HCT116 (cell line): ENCODE measurements at regions not wholly inside any gene's neighbourhood (a gene's known extent, or its start where the extent isn't known, plus 50 kb on each side); places are given as distances from the start of the nearest gene placed in this dataset.

Experiments
- ATF3 ChIP-seq: IDR thresholded peaks from 2 replicates; pipeline ENCODE4 v1.6.1; 2012
- CEBPB ChIP-seq: IDR thresholded peaks from 2 replicates; pipeline ENCODE4 v1.6.1; 2012; ENCODE audit warnings: low read depth
- CTCF ChIP-seq, 3 experiments: fragments of 200-600 bp in 1 of 3; sonication (generic) in 1 of 3; IDR thresholded peaks in 2 of 3; conservative IDR thresholded peaks in 1 of 3; 2 replicates each; pipeline ENCODE4 v1.5.1; 2012 to 2017; ENCODE audit warnings: low read depth in 2 of 3, low read length in 2 of 3, antibody characterized with exemption in 1 of 3, borderline replicate concordance in 1 of 3, control low read depth in 1 of 3, mild to moderate bottlenecking in 1 of 3, mixed read lengths in 1 of 3, mixed run types in 1 of 3, moderate library complexity in 1 of 3; ENCODE audit not compliant: insufficient read depth in 1 of 3
- EZH2 ChIP-seq: fragments of 200-600 bp; sonication (generic); IDR thresholded peaks from 2 replicates; pipeline ENCODE4 v1.6.1; 2017; ENCODE audit warnings: antibody characterized with exemption, mixed run types
- POLR2A ChIP-seq: IDR thresholded peaks from 2 replicates; pipeline ENCODE4 v1.7.0; 2011; ENCODE audit warnings: borderline replicate concordance; ENCODE audit not compliant: insufficient read depth, insufficient read length; ENCODE audit errors: extremely low read depth
- RAD21 ChIP-seq: IDR thresholded peaks from 2 replicates; pipeline ENCODE4 v1.6.1; 2012; ENCODE audit warnings: low read depth, mild to moderate bottlenecking
- SIN3A ChIP-seq: IDR thresholded peaks from 2 replicates; pipeline ENCODE4 v1.6.1; 2012; ENCODE audit warnings: low read depth
- YY1 ChIP-seq: IDR thresholded peaks from 2 replicates; pipeline ENCODE4 v1.6.1; 2011; ENCODE audit warnings: low read length, low read depth, moderate library complexity, mild to moderate bottlenecking; ENCODE audit not compliant: insufficient replicate concordance; ENCODE audit errors: extremely low read depth
- ZBTB33 ChIP-seq: IDR thresholded peaks from 2 replicates; pipeline ENCODE4 v1.6.1; 2011; ENCODE audit warnings: mild to moderate bottlenecking, low read length, moderate library complexity; ENCODE audit not compliant: insufficient replicate concordance; ENCODE audit errors: extremely low read depth
- ZNF274 ChIP-seq: fragments of 200-500 bp; sonication (Bioruptor generic); IDR thresholded peaks from 2 replicates; pipeline ENCODE4 v1.6.1; 2014; ENCODE audit warnings: mild to moderate bottlenecking, low read depth, low read length, inconsistent platforms

GRCh38 chr10:131431533-131431932 is 120.0 kb upstream of the TCERG1L start:
- no peak for TF ChIP-seq RAD21
- no peak for TF ChIP-seq CTCF (IDR thresholded peaks at IDR 0.05 in 2 of 3, conservative IDR thresholded peaks at IDR 0.05 in 1 of 3; ENCODE audit: borderline replicate concordance in 1 of 3, insufficient read depth in 1 of 3, low read depth in 2 of 3, low read length in 2 of 3)
- TF ChIP-seq POLR2A: no peak
- no peak for TF ChIP-seq ZBTB33
- TF ChIP-seq CEBPB: no peak
- TF ChIP-seq SIN3A: no peak
- TF ChIP-seq EZH2: no peak
- TF ChIP-seq YY1: no peak
- no peak for TF ChIP-seq ZNF274
- no peak for TF ChIP-seq ATF3
